ENCODE measurements at regions not wholly inside any gene's neighbourhood (a gene's known extent, or its start where the extent isn't known, plus 50 kb on each side); places are given as distances from the start of the nearest gene placed in this dataset.

DNA sequence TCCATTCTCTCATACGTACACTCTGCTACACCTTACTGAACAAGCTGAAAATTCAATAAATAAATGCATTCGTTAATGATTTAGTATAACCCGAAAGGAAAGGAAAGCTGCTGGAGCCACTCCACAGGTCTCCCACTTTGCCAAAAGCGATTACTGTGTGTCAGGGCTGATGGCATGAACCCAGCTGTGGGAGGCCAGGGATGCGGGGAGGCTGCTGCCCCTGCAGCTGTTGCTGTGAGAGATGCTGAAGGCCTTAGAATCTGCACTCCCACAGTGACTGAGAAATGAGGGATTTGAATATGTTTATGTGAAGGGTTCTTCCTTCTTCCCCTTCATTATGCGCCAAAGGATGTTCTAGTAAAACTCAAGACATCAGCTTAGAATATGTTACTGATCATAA, 58.7 kb upstream of the NBEA start:
- no peak for DNase-seq (ENCODE audit: low read depth)

DNA sequence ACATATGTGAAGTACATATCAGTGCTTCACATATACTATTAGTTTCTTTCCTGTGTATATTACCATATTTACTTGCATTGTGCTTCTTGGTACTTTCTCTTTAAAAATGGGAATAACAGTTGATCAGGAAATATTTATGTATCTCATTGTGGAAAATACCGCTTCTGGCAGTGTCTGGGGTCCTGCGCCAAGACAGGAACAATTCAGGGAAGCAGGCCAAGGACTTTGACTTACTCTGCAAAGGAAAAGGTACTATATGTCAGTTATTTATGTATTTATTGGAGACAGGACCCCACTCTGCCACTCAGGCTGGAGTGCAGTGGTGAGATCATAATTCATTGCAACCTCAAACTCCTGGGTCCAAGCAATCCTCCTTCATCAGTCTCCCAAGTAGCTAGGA, 57.7 kb upstream of the NBEA start:
- DNase-seq (ENCODE audit: low read depth) = no peak

DNA sequence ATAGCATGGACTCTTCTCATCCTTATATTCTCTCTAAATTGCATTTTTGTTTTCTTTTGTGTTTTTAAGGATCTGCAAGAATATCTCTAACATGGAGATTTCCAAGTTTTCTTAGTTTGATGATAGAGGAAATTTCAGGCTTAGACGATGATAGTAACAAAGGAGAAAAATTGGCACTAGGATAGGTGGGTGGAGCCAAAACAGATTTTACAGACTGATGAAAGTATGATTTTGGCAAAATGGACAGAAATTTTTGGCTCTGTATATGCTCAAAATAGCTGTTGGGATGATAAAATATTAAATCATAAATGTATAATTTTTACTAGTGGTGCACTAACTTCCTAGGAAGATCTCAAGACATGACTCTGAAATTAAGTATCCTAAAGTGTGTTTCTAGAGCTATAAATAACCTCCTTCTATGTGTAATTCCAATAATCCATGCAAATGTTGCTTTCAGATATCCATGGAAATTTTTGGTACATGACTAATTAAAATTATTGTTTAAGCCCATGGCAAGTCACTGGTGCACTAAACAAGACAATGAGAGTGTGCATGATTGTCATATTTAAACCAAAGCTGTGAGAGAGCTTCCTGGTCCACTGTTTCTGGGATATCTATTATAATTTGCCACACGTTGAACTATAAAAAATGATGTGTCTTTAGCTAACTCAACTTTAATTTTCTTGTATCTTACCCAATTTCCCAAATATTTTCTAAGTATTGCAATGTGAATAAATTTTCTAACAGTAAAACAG, 55.8 kb upstream of the NBEA start:
- DNase-seq (ENCODE audit: low read depth) = no peak

DNA sequence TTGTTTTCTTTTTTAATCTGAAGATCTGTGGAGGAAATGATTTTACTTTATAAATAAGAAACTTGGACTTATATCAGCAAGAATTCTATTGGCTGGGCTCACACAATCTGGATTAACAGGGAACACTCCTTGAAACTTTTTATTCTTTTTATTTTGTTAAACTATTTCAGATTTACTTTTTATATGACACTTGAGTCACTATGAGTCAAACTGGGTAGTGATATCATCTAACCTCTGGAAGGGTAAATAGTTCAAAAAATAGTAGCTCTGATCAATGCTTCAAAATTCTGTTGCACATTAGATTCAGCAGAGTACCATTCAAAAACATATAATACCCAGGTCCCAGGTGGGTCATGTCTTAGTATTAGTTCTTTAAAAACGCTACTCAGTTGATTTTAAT, 55.1 kb upstream of the NBEA start:
- no peak for DNase-seq (ENCODE audit: low read depth)
